NCI-H1694 treated with DMSO at 0.1 percent for 48 hours (cell line): ENCODE measurements at regions not wholly inside any gene's neighbourhood (a gene's known extent, or its start where the extent isn't known, plus 50 kb on each side); places are given as distances from the start of the nearest gene placed in this dataset.
"Not testable (repeated sequence)": the region's sequence is repeated elsewhere in the genome, so short reads cannot be mapped to it uniquely, and the experiment has no call there.

Experiments
- DNase-seq: peaks from one replicate; lab custom pipeline; 2025; lab: John Stamatoyannopoulos, UW

- no peak for DNase-seq
Observed at GRCh38 chr17:63258785-63259184, 187.3 kb downstream of the CYB561 start.

GRCh38 chr17:63262751-63263476 is 183.2 kb downstream of the CYB561 start:
- DNase-seq, result no peak

GRCh38 chr17:63265526-63265925 is 180.6 kb downstream of the CYB561 start:
- DNase-seq, result no peak

GRCh38 chr17:63267846-63268245 is 178.3 kb downstream of the CYB561 start:
- DNase-seq, result no peak

GRCh38 chr17:63268827-63269226 is 177.3 kb downstream of the CYB561 start:
- no peak for DNase-seq

GRCh38 chr17:63270610-63271009 is 175.5 kb downstream of the CYB561 start:
- no peak for DNase-seq

GRCh38 chr17:63274146-63274545 is 172.0 kb downstream of the CYB561 start:
- no peak for DNase-seq

GRCh38 chr17:63275318-63275970 is 170.7 kb downstream of the CYB561 start:
- DNase-seq, result no peak

- no peak for DNase-seq
Observed at GRCh38 chr17:63275971-63276745, 169.9 kb downstream of the CYB561 start.

GRCh38 chr17:63276821-63277220 is 169.3 kb downstream of the CYB561 start:
- DNase-seq, result no peak

GRCh38 chr17:63277629-63278028 is 168.5 kb downstream of the CYB561 start:
- DNase-seq, result no peak

- DNase-seq, result no peak
Observed at GRCh38 chr17:63278728-63279442, 167.2 kb downstream of the CYB561 start.

GRCh38 chr17:63279498-63280230 is 166.4 kb downstream of the CYB561 start:
- no peak for DNase-seq

- no peak for DNase-seq
Observed at GRCh38 chr17:63282455-63282854, 163.7 kb downstream of the CYB561 start.

GRCh38 chr17:63285551-63285950 is 160.6 kb downstream of the CYB561 start:
- no peak for DNase-seq

GRCh38 chr17:63286254-63286653 is 159.9 kb downstream of the CYB561 start:
- DNase-seq, result no peak

GRCh38 chr17:63287006-63287405 is 159.1 kb downstream of the CYB561 start:
- DNase-seq, result not testable (repeated sequence)

- no peak for DNase-seq
Observed at GRCh38 chr17:63289931-63290330, 156.2 kb downstream of the CYB561 start.

- no peak for DNase-seq
Observed at GRCh38 chr17:63290351-63290750, 155.8 kb downstream of the CYB561 start.

GRCh38 chr17:63290784-63291183 is 155.3 kb downstream of the CYB561 start:
- no peak for DNase-seq

GRCh38 chr17:63291258-63291657 is 154.8 kb downstream of the CYB561 start:
- DNase-seq, result no peak

- DNase-seq, result no peak
Observed at GRCh38 chr17:63292421-63292820, 153.7 kb downstream of the CYB561 start.
